ENCODE measurements at regions not wholly inside any gene's neighbourhood (a gene's known extent, or its start where the extent isn't known, plus 50 kb on each side); places are given as distances from the start of the nearest gene placed in this dataset.
A peak's percentile ranks its signal among the peaks of the same experiment; 100 is the strongest.

- H3K27ac ChIP-seq: no peak overlapping the region
- WGBS, 2 donors: 19 to 24% methylated on average over 29 of the region's 29 CpGs
- no peaks in the 10 kb centered on the region for H3K9me3 ChIP-seq
- TF ChIP-seq POLR2A (IDR thresholded peaks at IDR 0.05): no peak
- TF ChIP-seq CTCF (IDR thresholded peaks at IDR 0.05): peak; percentile 75 to 95 (median 82)
- peak; percentile 62 to 72 (median 67) for DNase-seq
- no peaks in the 10 kb centered on the region for H3K36me3 ChIP-seq (replicated peaks in 1 of 2; ENCODE audit: insufficient read depth in 1 of 2, low read depth in 2 of 2)
- peaks cover 0 to 4% of the 10 kb centered on the region in 2 donors for H3K27me3 ChIP-seq
- ATAC-seq: peak; percentile 69
- H3K4me3 ChIP-seq: no peak overlapping the region
- no peaks in the 10 kb centered on the region for H3K4me1 ChIP-seq
- intact Hi-C loops (cut with DNase I): loop anchor here (5.0 kb wide), 1 partner anchor 307 kb away; no protein-coding TSS in a partner anchor
These were observed 82.9 kb upstream of the CACNA1A start for GRCh38 chr19:13588957-13589833.

GRCh38 chr19:13585512-13585911, 79.2 kb upstream of the CACNA1A start:
- intact Hi-C loops (cut with DNase I): loop anchor here (5.0 kb wide), 1 partner anchor 303 kb away; no protein-coding TSS in a partner anchor
- Histone ChIP-seq H3K9me3 (no peaks in the 10 kb centered on the region), H3K4me3 (no peak overlapping the region), H3K27me3 (peaks cover 0 to 4% of the 10 kb centered on the region in 2 donors), H3K27ac (no peak overlapping the region), H3K36me3 (replicated peaks in 1 of 2; ENCODE audit: insufficient read depth in 1 of 2, low read depth in 2 of 2) (no peaks in the 10 kb centered on the region), H3K4me1 (no peaks in the 10 kb centered on the region)
- 37 to 49% methylated on average over 3 of the region's 3 CpGs for WGBS, 2 donors
- no peak for DNase-seq
- ATAC-seq: no peak
- TF ChIP-seq CTCF (IDR thresholded peaks at IDR 0.05) (no peak), POLR2A (IDR thresholded peaks at IDR 0.05) (no peak)

- no peak for ATAC-seq
- no peak overlapping the region for H3K27ac ChIP-seq
- no peak for TF ChIP-seq CTCF (IDR thresholded peaks at IDR 0.05)
- no peak for TF ChIP-seq POLR2A (IDR thresholded peaks at IDR 0.05)
- no peak for DNase-seq
- intact Hi-C loops (cut with DNase I): no loop called here
- H3K36me3 ChIP-seq (replicated peaks in 1 of 2; ENCODE audit: insufficient read depth in 1 of 2, low read depth in 2 of 2): no peaks in the 10 kb centered on the region
- WGBS, 2 donors: 80 to 88% methylated on average over 1 of the region's 1 CpG
- H3K4me1 ChIP-seq: no peaks in the 10 kb centered on the region
- H3K4me3 ChIP-seq: no peak overlapping the region
- H3K27me3 ChIP-seq: no peaks in the 10 kb centered on the region
- no peaks in the 10 kb centered on the region for H3K9me3 ChIP-seq
These were observed 77.5 kb upstream of the CACNA1A start for GRCh38 chr19:13583753-13584152.

GRCh38 chr19:13583114-13583513, 76.8 kb upstream of the CACNA1A start:
- DNase-seq (no peak), ATAC-seq (no peak)
- 25 to 36% methylated on average over 3 of the region's 3 CpGs for WGBS, 2 donors
- no peak overlapping the region for H3K27ac ChIP-seq
- intact Hi-C loops (cut with DNase I): no loop called here
- no peaks in the 10 kb centered on the region for H3K4me1 ChIP-seq
- no peaks in the 10 kb centered on the region for H3K27me3 ChIP-seq
- TF ChIP-seq POLR2A (IDR thresholded peaks at IDR 0.05) (no peak), CTCF (IDR thresholded peaks at IDR 0.05) (no peak)
- no peaks in the 10 kb centered on the region for H3K9me3 ChIP-seq
- no peaks in the 10 kb centered on the region for H3K36me3 ChIP-seq (replicated peaks in 1 of 2; ENCODE audit: insufficient read depth in 1 of 2, low read depth in 2 of 2)
- no peak overlapping the region for H3K4me3 ChIP-seq
